GM04504 (cell line): ENCODE measurements at regions not wholly inside any gene's neighbourhood (a gene's known extent, or its start where the extent isn't known, plus 50 kb on each side); places are given as distances from the start of the nearest gene placed in this dataset.
A peak's percentile ranks its signal among the peaks of the same experiment; 100 is the strongest.
"Not testable (repeated sequence)": the region's sequence is repeated elsewhere in the genome, so short reads cannot be mapped to it uniquely, and the experiment has no call there.

Experiments used
- DNase-seq: peaks from one replicate; pipeline ENCODE4 v3.0.0-alpha.2; 2012; ENCODE audit warnings: low read depth

DNA sequence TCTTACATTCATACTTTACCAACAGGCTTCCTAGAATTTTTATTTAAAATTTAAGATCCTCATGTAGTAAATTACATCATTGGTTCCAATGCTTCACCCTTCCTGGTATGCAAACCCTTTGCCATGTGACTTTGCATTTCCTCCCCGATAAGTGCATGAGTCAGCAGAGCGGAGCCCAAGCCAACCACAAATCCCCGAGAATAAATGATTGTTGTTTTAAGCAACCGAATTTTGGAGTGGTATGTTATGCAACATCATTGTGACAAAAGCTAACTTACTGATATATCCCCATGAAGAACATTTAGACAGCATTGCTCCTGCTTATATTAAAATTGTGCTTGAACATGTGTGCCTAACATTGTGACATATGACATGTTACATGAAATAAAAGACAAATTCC, 199.4 kb upstream of the DDX53 start:
- DNase-seq, result peak; percentile 54

DNA sequence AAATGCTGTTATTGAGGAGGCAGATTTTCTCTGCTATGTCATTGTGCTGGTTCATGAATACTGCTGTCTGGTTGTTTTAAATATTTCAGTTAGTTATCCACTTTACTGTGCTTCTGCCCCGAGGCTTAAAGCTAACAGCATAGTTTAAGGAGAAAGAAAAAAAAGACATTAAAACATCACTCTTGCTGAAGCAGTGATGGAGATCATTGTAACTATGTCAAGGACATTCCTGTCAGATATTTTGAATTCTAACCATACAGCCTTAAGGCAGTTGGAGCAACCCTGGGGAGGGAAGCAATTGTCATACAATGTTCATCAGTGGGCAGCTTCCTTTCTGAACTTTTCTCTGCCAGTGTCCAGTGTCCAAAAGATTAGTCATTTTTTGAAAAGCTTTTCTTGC, 199.0 kb upstream of the DDX53 start:
- peak; percentile 1 for DNase-seq

DNA sequence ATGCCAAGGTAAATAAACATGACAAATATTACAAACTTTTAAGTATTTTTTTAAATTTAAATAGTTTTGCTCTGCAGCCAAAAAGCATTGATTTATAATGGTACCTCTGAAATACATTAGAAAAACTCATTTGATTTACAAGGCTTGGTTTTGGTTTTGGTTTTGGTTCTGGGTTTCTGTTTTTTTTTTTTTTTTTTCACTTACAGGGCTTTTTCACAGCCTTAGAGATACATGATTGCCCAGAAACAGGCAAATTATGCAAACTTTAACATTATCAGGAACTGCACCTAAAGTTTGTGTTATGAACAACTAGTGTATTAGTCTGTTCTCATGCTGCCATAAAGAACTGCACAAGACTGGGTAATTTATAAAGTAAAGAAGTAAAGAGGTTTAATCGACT, 196.4 kb upstream of the DDX53 start:
- no peak for DNase-seq

DNA sequence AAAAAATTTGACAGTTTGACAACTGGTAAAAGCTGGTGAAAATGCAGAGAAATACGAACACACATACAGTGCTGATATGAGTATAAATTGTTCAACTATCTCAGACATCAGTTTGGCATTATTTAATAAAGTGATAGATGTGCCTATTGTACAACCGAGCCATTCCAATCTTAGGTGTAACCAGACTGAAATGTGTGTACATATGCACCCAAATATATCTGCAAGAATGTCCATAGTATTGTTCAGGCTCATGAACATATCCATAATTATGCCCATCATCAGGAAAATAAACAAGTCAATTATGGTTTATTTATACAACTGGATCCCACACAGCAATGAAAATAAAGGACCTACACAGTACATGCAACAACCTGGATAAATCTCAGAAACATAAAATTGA, 188.9 kb upstream of the DDX53 start:
- DNase-seq, result no peak

DNA sequence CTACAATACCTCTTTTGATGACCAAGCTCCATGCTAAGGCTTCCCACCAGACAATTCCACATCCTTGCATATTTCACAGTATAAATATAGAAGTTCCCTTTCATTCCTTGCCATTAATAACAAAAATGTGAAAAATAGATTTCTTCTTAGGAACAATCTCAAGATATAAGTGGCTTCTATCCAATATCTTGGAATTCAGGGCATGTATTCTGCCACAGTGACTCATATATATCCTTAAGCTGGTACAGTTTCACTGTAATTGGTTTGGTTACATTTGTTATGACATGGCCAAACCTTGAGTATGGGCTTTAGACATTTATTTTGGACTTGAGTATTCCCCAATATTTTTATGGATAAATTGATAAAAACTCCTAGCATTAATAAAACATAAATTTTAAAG, 181.7 kb upstream of the DDX53 start:
- DNase-seq, result no peak

DNA sequence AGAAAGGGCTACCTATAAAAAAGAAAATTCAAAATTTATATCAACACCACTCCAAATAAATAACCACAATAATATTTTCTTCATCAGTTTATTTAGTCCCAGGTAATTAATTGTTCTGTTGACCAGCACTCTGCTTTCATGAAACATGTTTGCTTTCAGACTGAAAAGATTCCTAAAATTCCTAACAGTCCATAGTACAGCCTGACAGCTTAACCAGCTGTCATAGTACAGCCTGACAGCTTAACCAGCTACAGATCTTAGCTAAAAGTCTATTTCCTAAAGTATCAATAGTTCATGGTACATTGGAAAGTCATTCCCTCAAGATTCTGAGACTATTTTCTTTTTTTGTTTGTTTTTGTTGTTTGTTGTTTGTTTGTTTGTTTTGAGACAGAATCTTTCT, 144.1 kb upstream of the DDX53 start:
- no peak for DNase-seq

DNA sequence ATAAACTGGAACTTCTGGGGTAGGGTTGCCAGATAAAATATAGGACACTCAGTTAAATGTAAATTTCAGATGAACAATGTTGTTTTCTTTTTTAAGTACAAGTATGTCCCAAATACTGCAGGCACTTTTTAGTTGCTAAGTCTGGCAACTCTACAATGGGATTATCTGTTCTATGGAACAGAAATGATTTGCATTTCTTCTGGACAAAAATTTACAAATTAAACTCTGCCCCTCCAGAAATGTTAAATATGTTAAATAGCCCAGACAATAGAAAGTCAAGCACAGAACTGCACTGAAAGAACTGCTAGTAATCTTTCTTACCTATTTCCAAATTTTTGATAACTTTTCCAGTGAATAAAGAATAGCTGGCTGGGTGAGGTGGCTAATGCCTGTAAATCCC, 140.1 kb upstream of the DDX53 start:
- no peak for DNase-seq

DNA sequence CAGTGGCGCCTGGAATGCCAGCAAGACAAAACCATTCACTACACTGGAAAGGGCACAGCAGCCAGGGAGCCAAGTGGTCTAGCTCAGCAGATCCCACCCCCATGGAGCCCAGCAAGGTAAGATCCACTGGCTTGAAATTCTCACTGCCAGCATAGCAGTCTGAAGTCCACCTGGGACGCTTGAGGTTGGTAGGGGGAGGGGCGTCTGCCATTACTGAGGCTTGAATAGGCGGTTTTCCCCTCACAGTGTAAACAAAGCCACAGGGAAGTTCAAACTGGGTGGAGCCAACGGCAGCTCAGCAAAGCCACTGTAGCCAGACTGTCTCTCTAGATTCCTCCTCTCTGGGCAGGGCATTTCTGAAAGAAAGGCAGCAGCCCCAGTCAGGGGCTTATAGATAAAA, 133.0 kb upstream of the DDX53 start:
- not testable (repeated sequence) for DNase-seq

DNA sequence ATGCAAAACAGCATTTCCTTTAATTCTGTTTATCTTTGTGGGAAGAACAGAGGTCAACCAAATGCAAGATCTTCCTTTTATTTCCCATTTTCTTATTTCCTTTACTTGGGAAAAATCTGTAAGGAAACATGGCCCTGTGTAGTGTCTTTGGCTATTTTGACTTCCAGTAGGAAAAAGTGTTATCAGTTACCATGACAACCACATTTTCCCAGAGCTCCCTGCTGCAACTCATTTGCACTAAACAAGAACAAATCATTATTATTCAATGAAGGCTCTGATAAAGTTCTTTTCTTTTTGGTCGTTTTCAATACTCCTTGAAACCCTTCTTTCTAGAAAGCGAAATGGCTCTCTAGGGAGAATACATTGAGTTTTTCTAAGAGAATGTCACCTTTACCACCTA, 117.2 kb upstream of the DDX53 start:
- DNase-seq, result no peak

DNA sequence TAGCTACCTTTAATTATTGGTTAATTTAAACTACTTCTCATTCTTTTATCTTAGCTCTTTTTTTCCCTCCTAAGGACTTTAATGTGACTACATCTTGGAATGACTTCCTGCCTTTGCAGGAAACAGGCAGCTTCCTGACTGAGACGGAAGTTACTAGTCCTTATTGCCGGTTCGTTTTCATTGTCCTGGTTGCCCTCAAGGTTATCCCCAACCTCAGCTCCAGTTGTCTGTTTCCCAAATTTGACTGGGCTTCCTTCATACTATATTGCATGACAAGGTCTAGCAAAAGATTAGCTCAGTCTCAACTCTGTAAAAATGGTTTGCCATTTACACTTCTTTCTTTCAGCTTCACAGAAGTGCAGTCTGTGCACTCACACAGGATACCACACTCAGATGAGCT, 109.9 kb upstream of the DDX53 start:
- DNase-seq, result no peak

DNA sequence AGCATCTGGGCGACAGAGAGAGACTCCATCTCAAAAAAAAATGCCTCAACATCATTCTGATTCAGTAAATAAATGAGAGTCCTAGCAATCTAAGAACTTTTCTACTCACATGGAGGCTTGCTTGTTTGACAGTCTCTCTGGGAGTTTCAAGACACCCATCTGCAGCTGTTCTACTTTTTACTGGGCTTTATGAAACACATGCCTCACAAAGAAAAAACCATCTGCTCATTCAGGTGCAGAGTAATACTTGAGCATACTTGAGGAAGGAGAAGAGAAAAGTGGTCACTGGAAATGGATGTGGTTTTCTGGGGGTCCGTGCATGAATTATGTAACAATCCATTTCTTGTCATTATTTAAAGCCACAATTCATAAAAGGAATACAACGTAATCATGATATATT, 87.1 kb upstream of the DDX53 start:
- no peak for DNase-seq

DNA sequence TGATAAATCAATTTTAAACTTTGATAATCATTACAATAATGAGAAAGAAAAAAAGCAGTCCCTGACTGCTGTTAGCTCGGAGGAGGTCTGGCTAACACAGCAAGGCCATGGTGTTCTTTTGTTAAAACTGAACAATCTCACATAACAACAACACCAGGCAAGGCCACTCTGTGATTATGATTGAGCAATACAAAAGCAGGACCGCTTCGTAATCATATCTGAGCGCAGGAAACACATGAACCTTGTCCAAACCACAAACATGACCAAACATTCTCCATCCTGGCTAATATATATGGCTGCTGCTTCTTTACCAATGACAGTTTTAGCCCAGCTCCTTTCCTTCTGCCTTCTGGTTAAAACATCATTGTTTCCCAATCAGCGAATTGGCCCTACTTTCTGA, 76.8 kb upstream of the DDX53 start:
- peak; percentile 0 for DNase-seq

DNA sequence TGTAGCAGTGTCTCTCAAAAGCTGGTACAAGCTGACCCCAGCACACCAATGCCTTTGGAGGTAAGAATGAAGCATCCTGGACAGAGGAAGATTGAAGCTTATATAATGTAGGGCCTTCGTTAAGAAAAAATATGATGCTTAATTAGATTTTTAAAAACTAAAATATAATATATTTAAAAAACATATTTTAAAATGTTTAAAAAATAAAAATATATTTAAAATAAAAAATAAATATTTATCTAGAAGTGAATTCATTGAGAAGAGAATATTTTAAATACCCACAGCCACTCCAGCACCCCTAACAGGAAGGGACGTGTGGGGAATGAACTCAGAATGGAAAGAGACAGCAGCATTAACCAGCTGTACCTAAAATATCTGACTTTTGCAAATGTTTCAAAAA, 65.1 kb upstream of the DDX53 start:
- no peak for DNase-seq

DNA sequence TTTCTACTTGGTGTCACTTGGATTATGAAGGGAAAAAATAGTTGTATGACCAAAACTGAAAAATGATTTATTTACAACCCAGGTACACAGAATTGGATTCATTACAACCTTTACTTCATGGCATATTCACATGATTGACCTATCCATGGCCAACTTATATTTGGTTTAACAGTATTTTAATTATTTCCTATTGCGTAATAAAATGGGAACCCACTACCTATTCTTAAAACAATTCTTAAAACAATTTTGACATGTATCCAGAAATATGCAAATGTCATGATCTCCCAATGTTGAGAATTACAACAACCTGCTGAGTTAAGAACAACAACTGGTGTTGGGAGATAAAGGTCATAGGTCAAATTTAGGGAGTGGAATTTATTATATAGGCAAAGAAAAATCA, 54.8 kb upstream of the DDX53 start:
- DNase-seq, result no peak
